Testis (tissue), 2 donors: ENCODE measurements at regions not wholly inside any gene's neighbourhood (a gene's known extent, or its start where the extent isn't known, plus 50 kb on each side); places are given as distances from the start of the nearest gene placed in this dataset.

Experiments
- DNase-seq: peaks from one replicate; pipeline ENCODE4 v3.0.0-alpha.2; 2019
- H3K27ac ChIP-seq, 2 donors: fragments of 200-600 bp; sonication (generic); one replicate each; pipeline ENCODE4 v1.5.1; 2019
- H3K27me3 ChIP-seq: fragments of 200-600 bp; sonication (generic); one replicate; pipeline ENCODE4 v1.5.1; 2019
- H3K36me3 ChIP-seq: fragments of 200-600 bp; sonication (generic); one replicate; pipeline ENCODE4 v1.5.1; 2017; ENCODE audit warnings: low read depth; ENCODE audit errors: missing control alignments
- H3K4me1 ChIP-seq: fragments of 200-600 bp; sonication (generic); one replicate; pipeline ENCODE4 v1.5.1; 2019
- H3K4me3 ChIP-seq, 2 donors: fragments of 200-600 bp; sonication (generic); one replicate each; pipeline ENCODE4 v1.5.1; 2017 to 2019
- H3K9me3 ChIP-seq: fragments of 200-600 bp; sonication (generic); one replicate; pipeline ENCODE4 v1.5.1; 2017
- CTCF ChIP-seq, 3 experiments: fragments of 450-650 bp in 2 of 3; fragments of 200-600 bp in 1 of 3; sonication (generic) in 1 of 3; IDR thresholded peaks; one replicate each; pipeline ENCODE4 v1.5.1; 2016 to 2019; ENCODE audit warnings: antibody characterized with exemption in 3 of 3, mild to moderate bottlenecking in 2 of 3, moderate library complexity in 1 of 3
- POLR2A ChIP-seq: fragments of 450-650 bp; IDR thresholded peaks from one replicate; pipeline ENCODE4 v1.6.1; 2017; ENCODE audit warnings: antibody characterized with exemption, mild to moderate bottlenecking, moderate library complexity
- WGBS, 2 donors: methylation state at CpG; one replicate each; pipeline ENCODE4 v1.1.5; 2018; 5-methylcytosine and 5-hydroxymethylcytosine counted together
- intact Hi-C: fragments of 100-400 bp; cut with DNase I; formaldehyde crosslinking; loops from one replicate; pipeline ENCODE4 v1.15.1; 2023; ENCODE audit warnings: low total_unique reads

- no peak overlapping the region for H3K27ac ChIP-seq
- no peak for DNase-seq
- 60 to 61% methylated on average over 3 of the region's 3 CpGs for WGBS, 2 donors
- H3K4me1 ChIP-seq: no peaks in the 10 kb centered on the region
- H3K27me3 ChIP-seq: no peaks in the 10 kb centered on the region
- H3K4me3 ChIP-seq: no peak overlapping the region
- no peaks in the 10 kb centered on the region for H3K36me3 ChIP-seq
- no peaks in the 10 kb centered on the region for H3K9me3 ChIP-seq
- TF ChIP-seq CTCF (IDR thresholded peaks at IDR 0.05) (no peak), POLR2A (no peak)
- intact Hi-C loops: no loop called here
Measured at GRCh38 chr11:40010011-40010410, 1449.4 kb downstream of the LRRC4C start.

DNA sequence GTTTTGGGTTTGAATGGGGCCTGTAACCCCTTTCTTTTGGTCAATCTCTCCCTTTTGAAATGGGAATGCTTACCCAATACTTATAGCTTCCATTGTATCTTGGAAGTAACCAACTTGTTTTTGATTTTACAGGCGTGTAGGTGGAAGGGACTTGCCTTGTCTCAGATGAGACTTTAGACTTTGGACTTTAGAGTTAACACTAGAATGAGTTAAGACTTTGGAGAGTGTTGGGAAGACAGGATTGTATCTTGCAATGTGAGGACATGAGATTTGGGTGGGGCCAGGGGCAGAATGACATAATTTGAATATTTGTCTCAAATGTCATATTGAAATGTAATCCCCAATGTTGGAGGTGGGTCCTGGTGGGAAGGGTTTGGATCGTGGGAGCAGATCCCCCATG lies 1466.9 kb downstream of the LRRC4C start:
- Histone ChIP-seq H3K4me3 (no peak overlapping the region), H3K9me3 (no peaks in the 10 kb centered on the region), H3K36me3 (no peaks in the 10 kb centered on the region), H3K4me1 (peaks cover 3% of the 10 kb centered on the region), H3K27me3 (no peaks in the 10 kb centered on the region), H3K27ac (no peak overlapping the region)
- 79 to 86% methylated on average over 2 of the region's 2 CpGs for WGBS, 2 donors
- TF ChIP-seq CTCF (IDR thresholded peaks at IDR 0.05): no peak
- TF ChIP-seq POLR2A: no peak
- intact Hi-C loops: no loop called here
- DNase-seq: no peak

DNA sequence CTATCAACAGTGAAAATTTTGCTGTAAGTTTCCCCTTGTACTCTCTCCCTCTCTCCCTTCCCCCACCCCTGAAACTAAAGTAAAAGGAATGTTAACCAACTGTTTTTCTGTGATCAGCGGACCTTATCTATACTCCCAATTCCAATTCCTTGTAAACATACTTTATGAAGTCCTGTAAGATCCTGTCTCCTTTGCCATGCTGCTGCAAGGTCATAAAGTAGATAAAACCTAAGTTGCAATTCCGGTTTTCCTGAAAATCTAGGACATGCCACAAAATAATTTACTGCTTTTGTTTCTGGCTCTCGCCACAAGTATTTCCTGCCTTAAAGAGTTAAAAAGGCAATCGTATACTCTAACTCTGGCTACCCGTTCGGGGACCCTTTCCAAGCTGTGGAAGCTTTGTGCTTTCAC lies 1469.0 kb downstream of the LRRC4C start:
- Histone ChIP-seq H3K27ac (no peak overlapping the region), H3K4me1 (peaks cover 3% of the 10 kb centered on the region), H3K36me3 (no peaks in the 10 kb centered on the region), H3K4me3 (no peak overlapping the region), H3K9me3 (no peaks in the 10 kb centered on the region), H3K27me3 (no peaks in the 10 kb centered on the region)
- DNase-seq: no peak
- no peak for TF ChIP-seq CTCF (IDR thresholded peaks at IDR 0.05)
- TF ChIP-seq POLR2A: no peak
- WGBS, 2 donors: 16 to 31% methylated on average over 6 of the region's 6 CpGs
- intact Hi-C loops: no loop called here

- Histone ChIP-seq H3K4me3 (no peak overlapping the region), H3K9me3 (no peaks in the 10 kb centered on the region), H3K36me3 (no peaks in the 10 kb centered on the region), H3K27ac (no peak overlapping the region), H3K4me1 (no peaks in the 10 kb centered on the region), H3K27me3 (no peaks in the 10 kb centered on the region)
- intact Hi-C loops: no loop called here
- no peak for TF ChIP-seq CTCF (IDR thresholded peaks at IDR 0.05)
- no peak for TF ChIP-seq POLR2A
- no peak for DNase-seq
- 80% methylated on average over 1 of the region's 1 CpG for WGBS, 2 donors
Measured at GRCh38 chr11:39975091-39975490, 1484.4 kb downstream of the LRRC4C start.

GRCh38 chr11:39972461-39972860 lies 1487.0 kb downstream of the LRRC4C start:
- WGBS, 2 donors: 77 to 81% methylated on average over 5 of the region's 5 CpGs

More at GRCh38 chr11:39972461-39972860, 1487.0 kb downstream of the LRRC4C start:
- no peaks in the 10 kb centered on the region for H3K9me3 ChIP-seq
- intact Hi-C loops: no loop called here
- H3K27me3 ChIP-seq: no peaks in the 10 kb centered on the region
- no peak for TF ChIP-seq POLR2A
- TF ChIP-seq CTCF (IDR thresholded peaks at IDR 0.05): no peak
- no peak overlapping the region for H3K4me3 ChIP-seq
- no peak overlapping the region for H3K27ac ChIP-seq
- DNase-seq: no peak
- H3K4me1 ChIP-seq: no peaks in the 10 kb centered on the region
- no peaks in the 10 kb centered on the region for H3K36me3 ChIP-seq
